D721Med (cell line): ENCODE measurements at regions not wholly inside any gene's neighbourhood (a gene's known extent, or its start where the extent isn't known, plus 50 kb on each side); places are given as distances from the start of the nearest gene placed in this dataset.

ENCODE experiments used
- DNase-seq: peaks from one replicate; pipeline ENCODE4 v3.0.0; 2011; ENCODE audit warnings: low spot score; ENCODE audit not compliant: insufficient read length
- FAIRE-seq: peaks from 2 replicates; lab custom pipeline; 2011; peaks lifted over from hg19 to GRCh38; lab: Jason Lieb, UNC
- CTCF ChIP-seq: IDR thresholded peaks from 2 replicates; pipeline ENCODE4 v1.5.1; 2012; ENCODE audit warnings: mild to moderate bottlenecking, control low read depth; ENCODE audit not compliant: insufficient read depth; ENCODE audit errors: missing control alignments

GRCh38 chr2:62296034-62296831 lies 100.3 kb downstream of the B3GNT2 start:
- TF ChIP-seq CTCF, result no peak
- FAIRE-seq (no peak), DNase-seq (no peak)

- DNase-seq, result no peak
- no peak for TF ChIP-seq CTCF
- FAIRE-seq, result no peak
Measured at GRCh38 chr2:62293490-62294271, 97.8 kb downstream of the B3GNT2 start.

- DNase-seq, result no peak
- no peak for FAIRE-seq
- no peak for TF ChIP-seq CTCF
Measured at GRCh38 chr2:62293151-62293489, 97.2 kb downstream of the B3GNT2 start.

- TF ChIP-seq CTCF, result no peak
- no peak for DNase-seq
- FAIRE-seq, result no peak
Measured at GRCh38 chr2:62292190-62292589, 96.3 kb downstream of the B3GNT2 start.

- DNase-seq (no peak), FAIRE-seq (no peak)
- TF ChIP-seq CTCF, result no peak
Measured at GRCh38 chr2:62291517-62292137, 95.7 kb downstream of the B3GNT2 start.

- DNase-seq (no peak), FAIRE-seq (no peak)
- TF ChIP-seq CTCF, result no peak
Measured at GRCh38 chr2:62291052-62291451, 95.1 kb downstream of the B3GNT2 start.
